ENCODE measurements at regions not wholly inside any gene's neighbourhood (a gene's known extent, or its start where the extent isn't known, plus 50 kb on each side); places are given as distances from the start of the nearest gene placed in this dataset.

- FAIRE-seq (no peak), DNase-seq (ENCODE audit: insufficient read length, low spot score) (peak; percentile 25)
Measured at GRCh38 chr4:27702730-27703431, 842.2 kb downstream of the STIM2 start.

- no peak for FAIRE-seq
- DNase-seq (ENCODE audit: insufficient read length, low spot score): no peak
Measured at GRCh38 chr4:27703771-27704170, 843.1 kb downstream of the STIM2 start.

GRCh38 chr4:27711041-27711440 lies 850.4 kb downstream of the STIM2 start:
- DNase-seq (ENCODE audit: insufficient read length, low spot score) (no peak), FAIRE-seq (no peak)

DNA sequence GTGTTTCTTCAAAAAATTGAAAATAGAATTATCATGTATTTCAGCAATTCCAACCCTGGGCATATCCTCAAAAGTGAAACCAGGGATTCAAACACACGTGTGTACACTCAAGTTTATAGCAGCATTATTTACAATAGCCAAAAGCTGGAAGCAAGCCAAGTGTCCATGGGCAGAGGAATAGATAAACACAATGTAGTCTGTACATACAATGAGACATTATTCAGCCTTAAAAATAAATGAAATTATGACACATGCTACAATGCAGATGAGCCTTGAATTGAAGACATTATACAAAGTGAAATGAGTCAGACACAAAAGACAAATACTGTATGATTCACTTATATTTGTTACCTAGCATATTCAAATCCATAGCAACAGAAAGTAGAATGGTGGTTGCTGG lies 853.4 kb downstream of the STIM2 start:
- DNase-seq (ENCODE audit: insufficient read length, low spot score) (no peak), FAIRE-seq (no peak)

GRCh38 chr4:27716693-27717430 lies 856.2 kb downstream of the STIM2 start:
- no peak for FAIRE-seq

GRCh38 chr4:27717431-27717755 lies 856.8 kb downstream of the STIM2 start:
- FAIRE-seq: no peak
- no peak for DNase-seq (ENCODE audit: insufficient read length, low spot score)

More at GRCh38 chr4:27716693-27717430, 856.2 kb downstream of the STIM2 start:
- DNase-seq (ENCODE audit: insufficient read length, low spot score): no peak

- FAIRE-seq: no peak
Measured at GRCh38 chr4:27720010-27720766, 859.5 kb downstream of the STIM2 start.

GRCh38 chr4:27721193-27721592 lies 860.6 kb downstream of the STIM2 start:
- DNase-seq (ENCODE audit: insufficient read length, low spot score) (no peak), FAIRE-seq (no peak)

More at GRCh38 chr4:27720010-27720766, 859.5 kb downstream of the STIM2 start:
- DNase-seq (ENCODE audit: insufficient read length, low spot score): no peak

GRCh38 chr4:27728892-27729291 lies 868.3 kb downstream of the STIM2 start:
- FAIRE-seq (no peak), DNase-seq (ENCODE audit: insufficient read length, low spot score) (no peak)

- DNase-seq (ENCODE audit: insufficient read length, low spot score): no peak
- no peak for FAIRE-seq
Measured at GRCh38 chr4:27742816-27743215, 882.2 kb downstream of the STIM2 start.

GRCh38 chr4:27759611-27760575 lies 899.3 kb downstream of the STIM2 start:
- no peak for FAIRE-seq
- no peak for DNase-seq (ENCODE audit: insufficient read length, low spot score)

GRCh38 chr4:27763830-27764525 lies 903.3 kb downstream of the STIM2 start:
- FAIRE-seq: no peak
- no peak for DNase-seq (ENCODE audit: insufficient read length, low spot score)

DNA sequence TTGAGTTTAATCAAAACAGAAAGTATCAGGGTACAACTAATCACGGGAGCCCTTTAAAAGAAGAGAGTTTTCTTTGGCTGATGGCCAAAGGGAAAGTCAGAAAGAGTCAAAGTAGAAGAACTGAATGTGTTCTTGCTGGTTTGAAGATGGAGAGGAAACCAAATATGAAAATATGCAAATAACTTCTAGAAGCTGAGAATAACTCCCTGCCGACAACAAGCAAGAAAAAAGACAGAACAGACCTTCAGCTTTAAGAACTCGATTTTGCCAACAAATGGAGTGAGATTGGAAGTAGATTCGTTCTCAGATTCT lies 903.8 kb downstream of the STIM2 start:
- FAIRE-seq (no peak), DNase-seq (ENCODE audit: insufficient read length, low spot score) (no peak)

DNA sequence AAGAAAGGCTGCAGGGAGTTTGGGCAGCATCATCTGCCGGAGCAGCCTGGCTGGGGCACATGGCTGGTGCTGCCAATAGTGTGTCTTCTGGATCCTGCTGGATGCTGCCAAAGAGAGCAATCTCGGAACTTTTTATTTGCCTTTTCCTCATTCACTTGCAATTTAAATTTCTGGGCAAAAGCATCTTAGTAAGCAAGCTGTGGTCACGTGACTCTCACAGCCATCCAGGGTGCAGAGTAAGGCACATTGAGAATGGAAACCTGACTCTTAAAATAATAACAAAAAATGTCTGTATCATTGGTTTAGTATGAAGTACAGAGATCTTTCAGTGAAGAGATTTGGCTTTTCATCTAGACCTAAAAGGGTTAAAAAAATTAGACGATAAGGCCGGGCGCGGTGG lies 910.3 kb downstream of the STIM2 start:
- DNase-seq (ENCODE audit: insufficient read length, low spot score) (no peak), FAIRE-seq (no peak)

GRCh38 chr4:27775156-27775555 lies 914.5 kb downstream of the STIM2 start:
- FAIRE-seq (no peak), DNase-seq (ENCODE audit: insufficient read length, low spot score) (no peak)

GRCh38 chr4:27779827-27780226 lies 919.2 kb downstream of the STIM2 start:
- no peak for DNase-seq (ENCODE audit: insufficient read length, low spot score)
- no peak for FAIRE-seq

- no peak for DNase-seq (ENCODE audit: insufficient read length, low spot score)
- FAIRE-seq: no peak
Measured at GRCh38 chr4:27787195-27787594, 926.6 kb downstream of the STIM2 start.

- DNase-seq (ENCODE audit: insufficient read length, low spot score) (peak; percentile 5), FAIRE-seq (no peak)
Measured at GRCh38 chr4:27789773-27790172, 929.1 kb downstream of the STIM2 start.

DNA sequence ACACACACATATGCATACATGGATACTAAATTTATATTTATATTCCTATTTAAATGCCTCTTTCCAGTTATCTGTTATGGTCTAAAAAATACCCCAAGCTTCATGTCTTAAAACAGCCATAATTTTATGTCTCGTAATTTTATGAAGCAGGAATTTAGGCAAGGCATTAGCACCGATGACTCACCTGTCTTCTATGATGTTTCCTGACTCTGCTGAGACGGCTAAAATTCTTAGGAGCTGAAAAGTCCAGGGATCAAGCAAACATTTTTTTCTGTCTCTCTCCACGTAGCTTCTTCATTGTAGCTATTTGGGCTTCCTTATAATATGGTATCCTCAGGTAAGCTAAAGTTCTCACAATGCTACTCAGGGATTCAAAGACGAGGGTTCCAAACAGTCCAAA lies 930.3 kb downstream of the STIM2 start:
- no peak for FAIRE-seq

DNA sequence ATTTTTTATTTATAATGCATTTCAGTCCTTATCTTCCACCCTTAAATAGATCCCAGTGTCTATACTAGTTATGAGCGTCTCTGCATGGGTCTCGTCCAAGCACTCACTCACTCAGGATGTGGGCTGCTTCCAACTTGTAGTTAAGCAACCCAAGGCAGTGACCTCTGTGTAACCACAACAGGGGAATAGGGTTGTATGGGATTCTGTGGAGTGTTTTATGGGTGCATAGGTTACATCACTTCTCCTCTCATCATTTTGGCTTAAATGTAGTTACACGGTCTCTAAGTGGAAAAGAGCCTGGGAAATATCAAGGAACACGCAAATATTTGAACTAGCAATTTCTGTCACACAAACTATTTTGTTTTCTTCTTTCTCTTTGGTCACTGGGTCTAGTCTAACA lies 931.0 kb downstream of the STIM2 start:
- DNase-seq (ENCODE audit: insufficient read length, low spot score): peak; percentile 10
- FAIRE-seq: no peak

More for the DNA sequence above, 930.3 kb downstream of the STIM2 start:
- DNase-seq (ENCODE audit: insufficient read length, low spot score): peak; percentile 9

All from HTR-8/SVneo (cell line).